ENCODE measurements at regions not wholly inside any gene's neighbourhood (a gene's known extent, or its start where the extent isn't known, plus 50 kb on each side); places are given as distances from the start of the nearest gene placed in this dataset.
"Not testable (repeated sequence)": the region's sequence is repeated elsewhere in the genome, so short reads cannot be mapped to it uniquely, and the experiment has no call there.

GRCh38 chr5:165035520-165035919 is 1530.1 kb downstream of the MAT2B start:
- Histone ChIP-seq H3K27ac (ENCODE audit: poor library complexity, severe bottlenecking) (no peak overlapping the region), H3K9me3 (ENCODE audit: severe bottlenecking) (no peaks in the 10 kb centered on the region), H3K36me3 (ENCODE audit: low read depth) (no peaks in the 10 kb centered on the region), H3K4me3 (ENCODE audit: severe bottlenecking) (no peak overlapping the region), H3K27me3 (ENCODE audit: insufficient read depth, poor library complexity, severe bottlenecking) (no peaks in the 10 kb centered on the region), H3K4me1 (ENCODE audit: insufficient read depth, poor library complexity, severe bottlenecking) (no peaks in the 10 kb centered on the region)
- TF ChIP-seq, protein P1, sequence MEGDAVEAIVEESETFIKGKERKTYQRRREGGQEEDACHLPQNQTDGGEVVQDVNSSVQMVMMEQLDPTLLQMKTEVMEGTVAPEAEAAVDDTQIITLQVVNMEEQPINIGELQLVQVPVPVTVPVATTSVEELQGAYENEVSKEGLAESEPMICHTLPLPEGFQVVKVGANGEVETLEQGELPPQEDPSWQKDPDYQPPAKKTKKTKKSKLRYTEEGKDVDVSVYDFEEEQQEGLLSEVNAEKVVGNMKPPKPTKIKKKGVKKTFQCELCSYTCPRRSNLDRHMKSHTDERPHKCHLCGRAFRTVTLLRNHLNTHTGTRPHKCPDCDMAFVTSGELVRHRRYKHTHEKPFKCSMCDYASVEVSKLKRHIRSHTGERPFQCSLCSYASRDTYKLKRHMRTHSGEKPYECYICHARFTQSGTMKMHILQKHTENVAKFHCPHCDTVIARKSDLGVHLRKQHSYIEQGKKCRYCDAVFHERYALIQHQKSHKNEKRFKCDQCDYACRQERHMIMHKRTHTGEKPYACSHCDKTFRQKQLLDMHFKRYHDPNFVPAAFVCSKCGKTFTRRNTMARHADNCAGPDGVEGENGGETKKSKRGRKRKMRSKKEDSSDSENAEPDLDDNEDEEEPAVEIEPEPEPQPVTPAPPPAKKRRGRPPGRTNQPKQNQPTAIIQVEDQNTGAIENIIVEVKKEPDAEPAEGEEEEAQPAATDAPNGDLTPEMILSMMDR (IDR thresholded peaks at IDR 0.05; ENCODE audit: poor library complexity, severe bottlenecking), result no peak
- DNase-seq (ENCODE audit: low spot score) (no peak), ATAC-seq (ENCODE audit: low read depth) (no peak)

- DNase-seq (ENCODE audit: low spot score), result no peak
- TF ChIP-seq, protein P1 (IDR thresholded peaks at IDR 0.05; ENCODE audit: poor library complexity, severe bottlenecking), result no peak
- no peak for ATAC-seq (ENCODE audit: low read depth)
- H3K36me3 ChIP-seq (ENCODE audit: low read depth), result no peaks in the 10 kb centered on the region
- H3K9me3 ChIP-seq (ENCODE audit: severe bottlenecking), result no peaks in the 10 kb centered on the region
- H3K27ac ChIP-seq (ENCODE audit: poor library complexity, severe bottlenecking), result no peak overlapping the region
- H3K4me3 ChIP-seq (ENCODE audit: severe bottlenecking), result no peak overlapping the region
- no peaks in the 10 kb centered on the region for H3K27me3 ChIP-seq (ENCODE audit: insufficient read depth, poor library complexity, severe bottlenecking)
- H3K4me1 ChIP-seq (ENCODE audit: insufficient read depth, poor library complexity, severe bottlenecking), result no peaks in the 10 kb centered on the region
These were observed 1534.3 kb downstream of the MAT2B start for GRCh38 chr5:165039748-165040147.

DNA sequence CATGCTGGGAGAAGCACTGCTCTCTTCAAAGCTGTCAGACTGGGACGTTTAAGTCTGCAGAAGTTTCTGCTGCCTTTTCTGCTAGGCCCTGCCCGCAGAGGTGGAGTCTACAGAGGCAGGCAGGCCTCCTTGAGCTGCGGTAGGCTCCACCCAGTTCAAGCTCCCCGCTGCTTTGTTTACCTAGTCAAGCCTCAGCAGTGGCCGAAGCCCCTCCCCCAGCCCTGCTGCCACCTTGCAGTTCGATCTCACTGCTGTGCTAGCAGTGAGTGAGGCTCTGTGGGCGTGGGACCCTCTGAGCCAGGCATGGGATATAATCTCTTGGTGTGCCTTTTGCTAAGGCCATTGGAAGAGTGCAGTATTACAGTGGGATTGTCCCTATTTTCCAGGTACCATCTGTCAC is 1540.5 kb downstream of the MAT2B start:
- not testable (repeated sequence) for H3K4me1 ChIP-seq (ENCODE audit: insufficient read depth, poor library complexity, severe bottlenecking); H3K27ac ChIP-seq (ENCODE audit: poor library complexity, severe bottlenecking); H3K4me3 ChIP-seq (ENCODE audit: severe bottlenecking); H3K9me3 ChIP-seq (ENCODE audit: severe bottlenecking); ATAC-seq (ENCODE audit: low read depth); H3K36me3 ChIP-seq (ENCODE audit: low read depth); DNase-seq (ENCODE audit: low spot score); H3K27me3 ChIP-seq (ENCODE audit: insufficient read depth, poor library complexity, severe bottlenecking)

DNA sequence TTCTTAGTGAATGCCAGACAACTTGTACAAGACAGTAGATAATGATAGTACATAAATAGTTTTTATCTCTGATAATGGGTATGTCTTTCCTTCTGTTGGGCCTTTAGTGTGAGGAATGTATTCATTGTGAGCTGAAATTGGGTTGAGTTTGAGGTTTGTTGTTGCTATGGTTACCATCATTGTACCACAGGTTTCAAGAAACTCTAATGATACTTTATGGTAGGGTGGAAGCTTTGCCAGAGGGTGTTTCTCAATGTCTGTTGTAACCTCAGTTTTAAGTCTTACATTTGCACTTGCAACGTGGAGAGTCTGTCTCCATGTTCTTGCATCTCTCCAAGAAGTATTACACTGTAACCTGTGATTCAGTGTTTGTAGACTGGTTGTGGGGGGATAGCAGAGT is 1550.1 kb downstream of the MAT2B start:
- H3K9me3 ChIP-seq (ENCODE audit: severe bottlenecking), result no peaks in the 10 kb centered on the region
- DNase-seq (ENCODE audit: low spot score) (no peak), ATAC-seq (ENCODE audit: low read depth) (no peak)
- no peaks in the 10 kb centered on the region for H3K27me3 ChIP-seq (ENCODE audit: insufficient read depth, poor library complexity, severe bottlenecking)
- H3K27ac ChIP-seq (ENCODE audit: poor library complexity, severe bottlenecking), result no peak overlapping the region
- TF ChIP-seq, protein P1 (IDR thresholded peaks at IDR 0.05; ENCODE audit: poor library complexity, severe bottlenecking), result no peak
- H3K4me3 ChIP-seq (ENCODE audit: severe bottlenecking), result no peak overlapping the region
- H3K36me3 ChIP-seq (ENCODE audit: low read depth), result no peaks in the 10 kb centered on the region
- H3K4me1 ChIP-seq (ENCODE audit: insufficient read depth, poor library complexity, severe bottlenecking), result no peaks in the 10 kb centered on the region

DNA sequence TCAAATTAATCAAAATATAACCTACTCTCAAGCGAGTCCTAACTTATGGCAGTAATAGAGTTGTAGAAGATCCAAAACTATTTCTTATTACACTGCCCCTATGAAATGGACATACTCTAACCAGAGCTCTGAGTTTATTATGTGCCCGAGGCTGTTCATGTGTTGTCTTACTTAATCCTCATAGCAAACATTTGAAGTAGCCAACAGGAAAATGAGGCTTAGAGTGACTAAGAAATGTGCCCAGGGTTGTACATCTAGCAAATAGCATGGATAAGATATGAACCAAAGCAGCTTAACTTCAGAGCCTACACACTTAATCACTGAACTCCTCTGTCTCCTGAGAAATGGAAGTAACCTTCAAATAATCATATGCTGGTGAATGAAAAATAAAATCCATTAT is 1551.7 kb downstream of the MAT2B start:
- H3K9me3 ChIP-seq (ENCODE audit: severe bottlenecking), result no peaks in the 10 kb centered on the region
- H3K27ac ChIP-seq (ENCODE audit: poor library complexity, severe bottlenecking), result no peak overlapping the region
- ATAC-seq (ENCODE audit: low read depth), result peak; percentile 50
- no peaks in the 10 kb centered on the region for H3K36me3 ChIP-seq (ENCODE audit: low read depth)
- TF ChIP-seq, protein P1 (IDR thresholded peaks at IDR 0.05; ENCODE audit: poor library complexity, severe bottlenecking), result no peak
- no peaks in the 10 kb centered on the region for H3K27me3 ChIP-seq (ENCODE audit: insufficient read depth, poor library complexity, severe bottlenecking)
- H3K4me3 ChIP-seq (ENCODE audit: severe bottlenecking), result no peak overlapping the region
- no peaks in the 10 kb centered on the region for H3K4me1 ChIP-seq (ENCODE audit: insufficient read depth, poor library complexity, severe bottlenecking)
- no peak for DNase-seq (ENCODE audit: low spot score)
